Jurkat, Clone E6-1 (cell line): ENCODE measurements at regions not wholly inside any gene's neighbourhood (a gene's known extent, or its start where the extent isn't known, plus 50 kb on each side); places are given as distances from the start of the nearest gene placed in this dataset.

Source experiments
- DNase-seq: peaks from one replicate; pipeline ENCODE4 v3.0.0-alpha.2; 2011; ENCODE audit warnings: low read depth, low spot score
- H3K4me3 ChIP-seq: 2 replicates; pipeline ENCODE4 v1.5.1; 2011; ENCODE audit warnings: mild to moderate bottlenecking, low read length, control low read depth, moderate library complexity

GRCh38 chr11:80077113-80077512 is 636.3 kb upstream of the TENM4 start:
- no peak overlapping the region for H3K4me3 ChIP-seq
- no peak for DNase-seq

DNA sequence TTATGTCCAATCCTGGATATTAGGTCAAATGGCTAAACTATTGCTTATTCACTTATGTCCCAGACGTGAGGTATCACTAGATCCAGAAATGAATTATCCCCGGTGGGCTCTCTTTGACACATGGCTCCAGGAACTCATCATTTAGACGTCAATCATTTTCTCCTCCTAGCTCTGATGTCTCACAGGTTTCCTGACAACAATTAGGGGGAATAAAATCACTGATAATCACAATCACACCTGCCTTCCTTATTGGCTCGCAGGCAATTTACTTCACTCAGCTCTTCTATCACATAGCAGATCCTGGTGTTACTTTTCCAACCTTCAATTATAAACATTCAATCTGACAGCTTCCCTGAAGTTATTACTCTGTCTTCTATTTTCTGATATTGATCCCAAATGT is 634.0 kb upstream of the TENM4 start:
- DNase-seq = no peak

GRCh38 chr11:80066291-80066690 is 625.5 kb upstream of the TENM4 start:
- no peak for DNase-seq
- H3K4me3 ChIP-seq = no peak overlapping the region

More for the DNA sequence above, 634.0 kb upstream of the TENM4 start:
- H3K4me3 ChIP-seq = no peak overlapping the region

DNA sequence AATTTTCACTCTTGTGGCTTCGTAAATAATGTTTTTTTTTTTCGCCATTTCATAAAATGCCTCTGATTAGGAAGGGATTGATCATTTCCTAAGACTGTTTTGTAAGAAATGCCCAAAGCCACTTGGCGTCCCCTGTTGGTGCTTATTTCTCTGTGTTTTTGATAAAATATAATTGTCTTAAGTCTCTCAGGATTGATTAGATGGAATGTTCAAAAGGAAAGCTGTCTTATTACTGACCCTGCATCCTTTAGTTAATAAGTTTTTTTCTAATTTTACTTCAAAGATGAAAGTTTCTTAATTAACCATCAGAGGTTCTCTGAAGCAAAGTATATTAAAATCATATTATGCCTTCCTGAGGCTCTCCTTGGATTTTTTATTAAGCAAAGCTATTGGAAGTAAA is 624.3 kb upstream of the TENM4 start:
- H3K4me3 ChIP-seq = no peak overlapping the region
- DNase-seq = no peak

GRCh38 chr11:80061056-80061455 is 620.2 kb upstream of the TENM4 start:
- no peak for DNase-seq
- no peak overlapping the region for H3K4me3 ChIP-seq

DNA sequence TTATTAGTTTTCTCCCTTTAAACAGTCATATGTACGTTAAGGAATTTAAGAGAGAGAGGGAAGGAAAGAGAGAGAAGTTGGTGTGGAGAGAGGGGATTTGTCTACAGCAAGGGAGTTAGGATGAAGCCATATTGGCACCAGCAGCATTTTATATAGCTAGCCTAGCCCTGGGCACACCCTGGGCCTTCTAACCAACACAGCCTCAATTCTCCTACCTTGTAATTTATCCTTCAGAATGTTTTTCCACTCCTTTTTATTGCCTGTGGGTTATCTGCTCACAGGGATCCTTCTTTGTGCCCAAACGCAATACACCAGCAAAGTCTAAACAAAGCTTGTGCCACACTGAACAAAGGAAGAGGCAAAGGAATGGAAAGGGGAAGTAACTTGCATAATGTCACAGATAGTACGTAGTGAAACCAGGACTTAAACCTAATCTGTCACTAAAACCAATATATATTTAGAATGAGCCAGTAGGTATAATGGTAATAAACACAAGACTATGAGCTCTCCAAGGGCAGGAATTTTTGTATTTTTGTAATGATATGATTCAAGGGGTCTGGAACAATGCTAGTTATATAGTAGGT is 613.8 kb upstream of the TENM4 start:
- DNase-seq = no peak
- no peak overlapping the region for H3K4me3 ChIP-seq

- no peak for DNase-seq
- no peak overlapping the region for H3K4me3 ChIP-seq
Observed at GRCh38 chr11:80048513-80048912, 607.7 kb upstream of the TENM4 start.

- DNase-seq = no peak
- H3K4me3 ChIP-seq = no peak overlapping the region
Observed at GRCh38 chr11:80041136-80042000, 600.5 kb upstream of the TENM4 start.

GRCh38 chr11:80034801-80035200 is 594.0 kb upstream of the TENM4 start:
- H3K4me3 ChIP-seq = no peak overlapping the region
- DNase-seq = no peak

- no peak overlapping the region for H3K4me3 ChIP-seq
- DNase-seq = no peak
Observed at GRCh38 chr11:80031014-80031600, 590.3 kb upstream of the TENM4 start.

DNA sequence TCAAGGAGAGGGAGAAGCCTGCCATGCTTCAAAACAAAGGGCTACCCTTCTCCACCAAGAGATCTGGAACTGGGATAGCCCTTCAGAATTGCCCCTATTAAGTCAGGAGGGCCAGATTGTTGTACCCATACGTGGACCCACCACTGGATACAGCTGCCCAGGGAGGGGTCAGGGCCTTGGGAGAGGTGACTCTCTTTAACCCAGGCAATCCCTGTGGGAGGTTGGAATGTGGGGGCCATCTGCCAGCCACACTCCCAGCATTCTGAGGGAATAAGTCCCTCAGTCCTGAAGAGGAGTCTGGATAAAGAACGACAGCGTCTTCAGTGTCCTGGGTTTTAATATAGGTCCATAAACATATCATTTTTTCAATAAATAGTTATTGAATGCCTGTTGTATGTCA is 588.2 kb upstream of the TENM4 start:
- H3K4me3 ChIP-seq = no peak overlapping the region
- no peak for DNase-seq

GRCh38 chr11:80024119-80024518 is 583.3 kb upstream of the TENM4 start:
- no peak for DNase-seq
- no peak overlapping the region for H3K4me3 ChIP-seq

DNA sequence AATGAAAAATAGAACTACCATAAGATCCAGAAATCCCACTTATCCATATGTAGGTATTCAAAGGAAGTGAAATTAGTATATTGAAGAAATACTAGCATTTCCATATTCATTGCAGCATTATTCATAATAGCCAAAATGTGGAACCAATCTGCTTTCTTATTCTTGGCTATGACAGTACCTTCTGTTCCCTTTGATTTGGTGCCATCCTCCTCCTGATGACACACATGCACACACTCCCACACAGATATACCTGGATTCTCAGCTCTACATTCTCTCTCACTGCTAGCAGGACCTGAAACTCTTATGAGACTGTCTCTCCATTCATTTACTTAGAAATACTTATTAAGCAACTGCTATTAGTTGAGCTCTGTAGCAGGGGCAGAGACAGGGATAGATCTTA is 582.6 kb upstream of the TENM4 start:
- no peak for DNase-seq
- no peak overlapping the region for H3K4me3 ChIP-seq

DNA sequence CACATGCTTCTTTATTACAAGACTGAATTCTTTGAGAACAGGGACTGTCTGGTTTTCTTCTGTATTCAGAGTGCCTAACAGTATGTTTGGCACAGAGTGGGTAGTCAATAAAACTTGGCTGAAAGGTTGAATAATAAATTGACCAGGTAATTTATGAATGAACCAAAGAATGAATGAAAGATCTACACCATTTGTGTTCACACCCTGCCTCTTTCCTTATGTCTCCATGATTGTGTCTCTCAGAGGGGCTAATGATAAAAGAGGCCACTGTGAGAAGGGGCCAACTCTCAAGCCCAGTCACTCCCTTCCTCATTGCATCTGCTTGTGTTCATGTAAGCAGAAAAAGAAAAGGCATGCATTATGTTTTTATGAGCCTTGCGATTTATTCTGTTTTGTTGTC is 569.7 kb upstream of the TENM4 start:
- H3K4me3 ChIP-seq = no peak overlapping the region
- DNase-seq = no peak

- no peak for DNase-seq
- H3K4me3 ChIP-seq = no peak overlapping the region
Observed at GRCh38 chr11:80009081-80009480, 568.3 kb upstream of the TENM4 start.

GRCh38 chr11:80007616-80008015 is 566.8 kb upstream of the TENM4 start:
- no peak for DNase-seq
- no peak overlapping the region for H3K4me3 ChIP-seq

DNA sequence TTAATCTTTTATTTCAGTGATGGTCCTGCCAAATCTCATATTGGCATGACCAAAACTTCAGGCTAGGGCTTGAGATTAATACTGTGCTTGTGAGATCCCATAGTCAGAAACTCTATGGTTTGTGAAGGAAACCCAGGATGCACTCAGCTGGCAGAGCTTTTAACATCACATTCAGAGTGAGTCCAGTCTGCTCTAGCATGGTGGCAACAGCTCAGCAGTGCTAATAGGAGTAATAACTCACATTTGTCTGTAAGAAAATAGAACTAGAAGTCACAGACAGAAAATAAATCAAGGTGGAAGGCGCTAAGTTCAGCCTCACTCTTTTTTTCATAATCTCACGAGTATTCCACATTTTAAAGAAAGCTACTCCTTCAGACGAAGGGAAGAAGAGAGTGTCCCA is 549.3 kb upstream of the TENM4 start:
- DNase-seq = no peak
- no peak overlapping the region for H3K4me3 ChIP-seq

DNA sequence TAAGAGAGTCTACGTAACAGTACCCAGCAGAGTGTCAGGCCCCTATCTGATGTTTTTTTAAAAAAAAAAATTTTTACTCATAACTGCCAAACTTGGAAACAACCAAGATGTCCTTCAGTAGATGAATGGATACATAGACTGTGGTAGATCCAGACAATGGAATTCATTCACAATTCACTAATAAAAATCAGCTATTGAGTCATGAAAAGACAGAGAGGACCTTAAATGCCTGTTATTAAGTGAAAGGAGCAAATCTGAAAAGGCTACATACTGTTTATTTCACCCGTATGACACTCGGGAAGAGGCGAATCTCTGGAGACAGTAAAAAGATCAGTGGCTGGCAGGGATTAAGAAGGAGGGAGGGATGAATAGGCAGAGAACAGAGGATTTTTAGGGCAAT is 541.4 kb upstream of the TENM4 start:
- H3K4me3 ChIP-seq = no peak overlapping the region
- no peak for DNase-seq

DNA sequence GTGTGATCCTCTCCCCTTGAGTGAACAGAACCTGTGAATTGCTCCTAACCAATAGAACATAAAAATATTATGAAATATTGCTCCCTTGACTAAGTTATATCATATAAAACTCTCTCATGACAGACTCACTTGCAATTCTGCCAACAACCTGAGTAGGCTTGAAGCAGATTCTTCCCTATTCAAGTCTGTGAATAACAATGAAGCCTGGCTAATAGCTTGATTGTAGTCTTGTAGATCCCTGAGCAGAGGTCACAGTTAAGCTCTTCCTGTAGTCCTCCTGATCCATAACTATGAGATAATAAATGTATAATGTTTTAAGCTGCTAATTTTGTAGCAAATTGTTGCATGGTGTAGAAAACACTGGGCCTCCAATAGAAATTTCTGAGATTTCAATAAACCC is 540.1 kb upstream of the TENM4 start:
- no peak overlapping the region for H3K4me3 ChIP-seq
- no peak for DNase-seq

- no peak overlapping the region for H3K4me3 ChIP-seq
- no peak for DNase-seq
Observed at GRCh38 chr11:79973721-79974617, 533.1 kb upstream of the TENM4 start.
